GM21515 (cell line): ENCODE measurements at regions not wholly inside any gene's neighbourhood (a gene's known extent, or its start where the extent isn't known, plus 50 kb on each side); places are given as distances from the start of the nearest gene placed in this dataset.

Experiments used
- ATAC-seq: cut with Tn5 transposase; IDR thresholded peaks from one replicate; pipeline ENCODE4 v1.9.1; 2021; ENCODE audit not compliant: unreplicated experiment

- no peak for ATAC-seq
These were observed 650.0 kb upstream of the BOD1L1 start for GRCh38 chr4:14277505-14277904.

DNA sequence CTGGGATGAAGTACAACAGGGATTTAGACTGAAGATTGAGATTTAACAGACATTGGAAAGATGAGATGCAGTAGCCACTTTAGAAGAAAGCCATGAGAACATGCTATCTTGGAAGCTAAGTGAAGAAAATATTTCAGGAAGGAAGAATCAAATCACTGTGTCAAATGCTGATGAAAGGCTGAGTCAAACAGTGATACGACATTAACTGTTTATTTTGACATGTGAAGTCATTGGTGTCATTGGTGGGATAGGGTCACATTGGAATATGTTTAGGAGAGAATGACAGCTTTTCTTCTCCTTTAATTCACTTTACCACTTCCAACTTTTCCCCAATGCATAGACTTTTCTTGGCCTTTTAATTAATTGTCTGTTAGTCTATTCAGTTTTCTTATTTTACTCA is 653.0 kb upstream of the BOD1L1 start:
- no peak for ATAC-seq

- ATAC-seq = no peak
These were observed 657.1 kb upstream of the BOD1L1 start for GRCh38 chr4:14284578-14284977.

DNA sequence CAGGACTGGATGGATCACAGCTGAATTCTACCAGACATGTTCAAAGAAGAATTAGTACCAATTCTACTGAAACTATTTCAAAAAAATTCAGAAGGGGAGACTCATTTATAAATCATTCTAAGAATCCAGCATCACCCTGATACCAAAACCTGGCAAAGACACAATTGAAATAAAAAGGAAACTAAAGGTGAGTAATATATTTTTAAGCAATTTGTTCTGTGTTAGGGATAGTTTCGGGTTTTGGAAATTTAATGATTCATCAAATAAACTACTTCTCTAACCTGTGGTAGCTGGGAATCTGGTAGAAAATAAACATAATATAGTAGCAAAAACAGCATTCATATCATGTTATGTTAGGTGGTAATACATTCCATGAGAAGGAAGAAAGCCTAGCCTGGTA is 662.2 kb upstream of the BOD1L1 start:
- no peak for ATAC-seq

- no peak for ATAC-seq
These were observed 666.1 kb upstream of the BOD1L1 start for GRCh38 chr4:14293582-14293981.

- ATAC-seq = no peak
These were observed 667.1 kb upstream of the BOD1L1 start for GRCh38 chr4:14294611-14295010.

GRCh38 chr4:14299166-14299565 is 671.6 kb upstream of the BOD1L1 start:
- no peak for ATAC-seq

DNA sequence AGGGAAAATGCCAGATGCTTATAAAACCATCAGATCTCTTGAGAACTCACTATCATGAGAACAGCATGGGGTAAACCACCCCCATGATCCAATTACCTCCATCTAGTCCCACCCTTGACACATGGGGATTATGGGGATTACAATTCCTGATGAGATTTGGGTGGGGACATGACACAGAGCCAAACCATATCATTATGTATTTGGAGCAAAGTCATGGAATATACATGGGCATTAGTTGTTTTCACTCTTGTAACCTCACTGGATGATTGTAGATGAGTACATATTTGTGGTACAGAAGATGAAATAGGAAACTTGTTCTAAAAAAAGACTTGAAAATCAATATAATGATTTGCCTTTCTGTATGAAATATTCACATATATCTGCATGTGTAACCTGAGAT is 674.5 kb upstream of the BOD1L1 start:
- ATAC-seq = no peak

- ATAC-seq = no peak
These were observed 676.3 kb upstream of the BOD1L1 start for GRCh38 chr4:14303856-14304255.

DNA sequence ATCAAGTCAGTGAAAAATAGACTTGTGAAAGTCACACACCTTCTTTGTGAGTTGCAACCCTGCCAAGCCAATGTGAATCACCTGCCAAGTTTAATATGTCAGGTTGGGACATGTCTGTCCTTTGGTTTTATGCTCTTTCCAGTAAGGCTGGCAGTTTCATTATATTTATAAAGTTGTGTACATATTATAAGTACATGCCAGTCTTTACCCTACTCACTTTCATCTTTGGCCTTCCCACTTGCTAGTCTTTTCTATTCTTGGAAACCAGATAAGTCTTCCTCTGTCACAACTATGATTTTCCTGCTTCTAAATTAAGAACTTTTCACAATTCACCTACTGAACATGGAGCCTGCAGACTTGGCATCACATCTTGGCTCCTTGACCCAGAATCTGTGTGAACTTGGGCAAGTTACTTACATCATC is 680.7 kb upstream of the BOD1L1 start:
- no peak for ATAC-seq

- ATAC-seq = no peak
These were observed 681.9 kb upstream of the BOD1L1 start for GRCh38 chr4:14309431-14309830.

DNA sequence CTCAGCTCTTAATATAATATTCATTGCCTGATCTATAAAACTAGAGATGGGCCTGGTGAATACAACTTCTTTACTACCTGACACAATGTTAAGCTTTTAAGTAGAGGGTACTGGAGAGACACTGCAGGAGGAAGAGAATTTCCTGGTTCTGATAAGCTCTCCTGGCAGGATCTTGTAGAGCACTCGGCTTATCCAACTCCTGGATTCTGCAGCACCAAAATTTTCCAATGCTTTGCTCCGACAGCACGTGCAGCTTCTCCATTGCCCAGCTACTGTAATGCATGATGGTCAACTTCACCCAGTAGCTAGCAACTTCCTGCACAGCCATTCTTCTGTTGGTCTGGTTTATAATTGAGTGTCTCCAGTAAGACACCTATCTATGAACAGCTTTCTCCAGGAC is 686.2 kb upstream of the BOD1L1 start:
- no peak for ATAC-seq

GRCh38 chr4:14315129-14315528 is 687.2 kb upstream of the CPEB2 start:
- no peak for ATAC-seq

DNA sequence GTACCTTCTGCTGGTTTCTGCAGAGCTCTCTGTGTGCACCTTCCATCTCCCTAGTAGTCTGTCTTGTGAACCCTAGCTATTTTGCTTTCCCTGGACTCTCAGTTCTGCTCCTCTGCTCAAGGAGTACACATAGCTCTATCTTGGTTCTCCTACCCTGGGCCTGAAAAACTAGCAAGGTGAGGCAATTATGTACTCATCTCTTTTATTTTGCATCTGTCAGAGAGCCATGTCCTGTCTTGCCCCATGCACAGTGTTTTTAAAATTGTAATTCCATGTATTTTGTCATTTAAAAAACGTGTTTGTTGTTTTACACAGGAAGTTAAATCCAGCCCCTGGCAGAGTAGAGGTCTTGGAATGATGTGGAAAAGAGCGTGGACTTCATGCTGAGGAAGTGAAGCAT is 684.9 kb upstream of the CPEB2 start:
- ATAC-seq = no peak

DNA sequence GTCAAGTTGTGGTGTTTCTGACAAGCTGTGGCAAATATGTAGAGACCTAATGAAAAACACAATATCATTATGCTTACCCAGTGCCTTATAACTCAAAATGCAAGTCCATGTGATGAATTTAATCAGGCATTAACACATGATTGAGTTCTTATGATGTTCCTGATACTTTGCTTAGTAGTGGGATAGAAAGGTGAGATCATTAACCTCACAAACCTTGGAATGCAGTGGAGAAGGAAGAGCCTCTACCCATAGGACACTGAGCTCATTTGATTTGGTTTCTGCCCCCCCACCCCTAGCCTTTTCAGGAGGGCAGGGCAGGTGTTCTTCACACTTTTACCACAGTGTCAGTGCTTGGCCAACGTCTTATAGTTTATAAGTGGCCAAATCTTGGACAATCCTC is 683.6 kb upstream of the CPEB2 start:
- ATAC-seq = no peak

GRCh38 chr4:14321723-14322122 is 680.6 kb upstream of the CPEB2 start:
- ATAC-seq = no peak

GRCh38 chr4:14323191-14323590 is 679.1 kb upstream of the CPEB2 start:
- ATAC-seq = no peak

DNA sequence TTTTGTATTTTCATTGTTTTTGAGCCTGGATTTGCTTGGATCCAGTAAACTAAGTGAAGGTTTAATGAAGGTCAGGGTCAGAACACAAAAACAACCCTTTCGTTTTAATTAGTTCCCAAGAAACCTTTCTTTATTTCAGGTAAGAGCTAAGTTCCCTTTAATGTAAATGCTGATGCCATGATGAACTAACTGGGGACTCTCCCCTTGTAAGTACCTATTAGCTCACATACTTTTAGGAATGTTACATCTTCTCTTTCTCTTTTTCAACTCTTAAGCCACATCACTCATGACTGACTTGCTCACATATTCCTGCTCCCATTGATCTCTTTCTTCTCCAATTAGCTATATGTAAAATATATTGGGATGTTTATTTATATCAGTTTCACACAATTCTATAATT is 673.1 kb upstream of the CPEB2 start:
- no peak for ATAC-seq

DNA sequence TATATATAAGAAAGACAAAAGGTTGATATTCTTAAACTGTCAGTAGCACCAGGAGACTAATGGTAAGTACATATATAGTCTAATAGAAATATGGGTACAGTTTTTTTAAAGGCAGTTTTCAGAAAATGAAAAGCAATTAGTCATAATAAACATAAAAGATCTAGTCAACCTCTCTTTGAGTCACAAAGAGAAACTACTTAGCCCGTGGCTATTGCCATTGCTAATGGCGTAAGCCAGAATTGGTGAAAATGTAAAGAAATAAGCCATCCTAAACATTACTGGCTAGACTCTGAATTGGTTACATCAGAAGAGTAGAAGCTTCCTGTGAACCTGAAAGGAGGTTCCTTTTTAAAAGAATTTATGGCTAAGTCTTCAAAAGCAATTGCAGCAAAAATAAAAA is 668.7 kb upstream of the CPEB2 start:
- no peak for ATAC-seq

- no peak for ATAC-seq
These were observed 668.1 kb upstream of the CPEB2 start for GRCh38 chr4:14334166-14334565.

DNA sequence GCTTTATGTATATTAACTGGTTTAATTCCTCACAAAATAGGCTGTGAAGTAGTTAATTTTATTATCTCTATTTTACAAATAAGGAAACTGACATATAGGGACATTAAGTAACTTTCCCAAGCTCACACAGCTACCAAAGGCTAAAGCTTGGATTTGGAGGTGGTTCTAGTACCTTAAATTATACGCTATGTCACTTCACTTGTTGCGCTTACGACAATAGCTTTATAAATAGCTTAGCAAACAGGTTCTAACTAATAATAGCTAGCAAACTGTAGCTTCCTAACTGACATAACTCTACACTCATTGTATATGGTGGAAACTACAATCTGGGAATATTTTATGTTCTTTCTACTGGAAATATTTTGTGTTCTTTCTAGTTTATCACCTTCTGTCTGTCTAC is 666.4 kb upstream of the CPEB2 start:
- ATAC-seq = no peak

DNA sequence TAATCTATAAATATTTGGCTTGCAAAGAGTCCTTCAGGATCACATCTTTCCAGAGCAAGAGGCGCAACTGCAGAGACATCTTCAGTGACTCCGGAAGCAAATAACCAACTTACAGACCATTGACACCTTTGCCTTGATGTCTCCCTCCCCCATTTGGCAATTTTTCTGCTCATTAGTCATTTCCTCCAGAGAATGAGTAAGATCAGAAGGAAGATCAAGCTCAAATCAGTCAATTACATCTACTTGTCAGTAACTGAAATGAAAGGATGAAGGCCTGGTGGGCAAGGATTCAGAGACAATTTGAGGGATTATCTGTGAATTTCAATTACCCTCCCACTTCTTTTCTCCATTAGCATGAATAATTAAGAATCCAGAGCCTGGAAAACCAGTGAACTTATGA is 665.6 kb upstream of the CPEB2 start:
- no peak for ATAC-seq

DNA sequence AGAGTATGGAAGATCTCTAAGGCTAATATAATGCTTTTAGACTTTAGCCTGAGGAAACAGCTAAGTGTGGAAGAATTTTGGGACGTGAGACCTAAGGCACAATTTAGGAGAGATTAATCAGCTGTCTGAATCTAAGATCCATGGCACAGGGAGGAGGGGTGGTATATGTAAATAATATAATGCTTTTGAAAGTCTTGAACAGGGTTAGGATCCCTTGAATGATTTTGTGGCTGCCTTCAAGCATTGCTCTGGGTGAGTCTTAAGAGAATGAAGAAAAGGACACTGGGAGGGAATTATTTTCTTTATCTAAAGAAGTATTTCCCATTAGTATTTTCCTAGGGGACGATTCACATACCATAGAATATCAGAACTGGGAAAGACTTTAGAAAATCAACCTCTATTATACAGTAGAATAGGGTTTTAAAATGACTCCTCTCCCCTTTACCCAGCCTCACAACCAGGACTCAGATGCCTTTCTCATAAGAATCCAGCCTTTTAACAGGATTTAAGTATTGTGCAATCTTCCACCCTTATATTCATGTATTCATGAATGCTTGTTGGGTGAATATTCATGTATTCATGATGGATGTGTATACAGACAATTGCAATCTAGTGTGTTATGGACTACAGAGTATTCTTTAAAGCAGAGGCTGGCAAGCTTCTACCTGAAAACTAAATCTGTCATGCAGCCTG is 664.2 kb upstream of the CPEB2 start:
- no peak for ATAC-seq
